ENCODE measurements at regions not wholly inside any gene's neighbourhood (a gene's known extent, or its start where the extent isn't known, plus 50 kb on each side); places are given as distances from the start of the nearest gene placed in this dataset.

- H3K9me3 ChIP-seq (ENCODE audit: control insufficient read depth in 4 of 4, insufficient read depth in 3 of 4, low read length in 3 of 4): peaks cover 0 to 4% (median 0%) of the 10 kb centered on the region in 4 donors
- DNase-seq (no peak), ATAC-seq (ENCODE audit: insufficient read depth, low FRiP score) (no peak)
- H3K9ac ChIP-seq (ENCODE audit: insufficient read depth in 1 of 2, low read length in 2 of 2): no peak overlapping the region
- no peak overlapping the region for H3K4me3 ChIP-seq
- no peaks in the 10 kb centered on the region for H3K27me3 ChIP-seq (ENCODE audit: control insufficient read depth in 3 of 3, insufficient read depth in 3 of 3, low read length in 2 of 3)
- WGBS, 2 donors: 62 to 82% methylated on average over 2 of the region's 2 CpGs
- H3K36me3 ChIP-seq (ENCODE audit: control insufficient read depth in 4 of 4, insufficient read depth in 4 of 4, low read length in 4 of 4): no peaks in the 10 kb centered on the region
- TF ChIP-seq, protein P1, sequence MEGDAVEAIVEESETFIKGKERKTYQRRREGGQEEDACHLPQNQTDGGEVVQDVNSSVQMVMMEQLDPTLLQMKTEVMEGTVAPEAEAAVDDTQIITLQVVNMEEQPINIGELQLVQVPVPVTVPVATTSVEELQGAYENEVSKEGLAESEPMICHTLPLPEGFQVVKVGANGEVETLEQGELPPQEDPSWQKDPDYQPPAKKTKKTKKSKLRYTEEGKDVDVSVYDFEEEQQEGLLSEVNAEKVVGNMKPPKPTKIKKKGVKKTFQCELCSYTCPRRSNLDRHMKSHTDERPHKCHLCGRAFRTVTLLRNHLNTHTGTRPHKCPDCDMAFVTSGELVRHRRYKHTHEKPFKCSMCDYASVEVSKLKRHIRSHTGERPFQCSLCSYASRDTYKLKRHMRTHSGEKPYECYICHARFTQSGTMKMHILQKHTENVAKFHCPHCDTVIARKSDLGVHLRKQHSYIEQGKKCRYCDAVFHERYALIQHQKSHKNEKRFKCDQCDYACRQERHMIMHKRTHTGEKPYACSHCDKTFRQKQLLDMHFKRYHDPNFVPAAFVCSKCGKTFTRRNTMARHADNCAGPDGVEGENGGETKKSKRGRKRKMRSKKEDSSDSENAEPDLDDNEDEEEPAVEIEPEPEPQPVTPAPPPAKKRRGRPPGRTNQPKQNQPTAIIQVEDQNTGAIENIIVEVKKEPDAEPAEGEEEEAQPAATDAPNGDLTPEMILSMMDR (IDR thresholded peaks at IDR 0.05; ENCODE audit: control extremely low read depth, extremely low read depth): no peak
- H3K4me1 ChIP-seq (ENCODE audit: control insufficient read depth in 5 of 5, insufficient read depth in 5 of 5, low read length in 5 of 5): no peaks in the 10 kb centered on the region
- no peak overlapping the region for H3K27ac ChIP-seq (ENCODE audit: low read depth in 1 of 2, low read length in 1 of 2)
These were observed 375.8 kb downstream of the TAF11L14 start for GRCh38 chr5:18010053-18010452.

DNA sequence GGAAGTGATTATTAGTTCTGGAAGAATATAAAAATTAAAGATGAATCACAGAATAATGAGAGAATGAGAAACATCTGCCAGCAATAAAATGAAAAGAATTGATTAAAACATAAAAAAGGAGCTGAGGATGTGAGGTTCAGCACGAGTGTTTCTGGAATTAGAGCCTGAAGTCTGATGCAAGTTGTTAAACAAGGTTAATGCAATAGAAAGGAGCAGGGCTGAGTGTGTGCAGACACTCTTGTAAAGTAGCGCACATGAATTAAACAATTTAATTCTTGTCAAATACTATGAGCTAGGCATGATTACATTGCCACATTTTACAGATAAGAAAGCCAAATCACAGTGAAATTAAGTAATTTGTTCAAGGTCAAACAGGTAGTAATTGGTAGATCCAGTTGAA is 384.2 kb downstream of the TAF11L14 start:
- Histone ChIP-seq H3K27me3 (ENCODE audit: control insufficient read depth in 3 of 3, insufficient read depth in 3 of 3, low read length in 2 of 3) (peaks cover 0 to 15% (median 0%) of the 10 kb centered on the region in 3 donors), H3K9ac (ENCODE audit: insufficient read depth in 1 of 2, low read length in 2 of 2) (no peak overlapping the region), H3K9me3 (ENCODE audit: control insufficient read depth in 4 of 4, insufficient read depth in 3 of 4, low read length in 3 of 4) (no peaks in the 10 kb centered on the region), H3K4me3 (no peak overlapping the region), H3K4me1 (ENCODE audit: control insufficient read depth in 5 of 5, insufficient read depth in 5 of 5, low read length in 5 of 5) (no peaks in the 10 kb centered on the region), H3K36me3 (ENCODE audit: control insufficient read depth in 4 of 4, insufficient read depth in 4 of 4, low read length in 4 of 4) (no peaks in the 10 kb centered on the region), H3K27ac (ENCODE audit: low read depth in 1 of 2, low read length in 1 of 2) (no peak overlapping the region)
- no peak for ATAC-seq (ENCODE audit: insufficient read depth, low FRiP score)
- TF ChIP-seq, protein P1 (IDR thresholded peaks at IDR 0.05; ENCODE audit: control extremely low read depth, extremely low read depth): no peak
- WGBS, 2 donors: 48 to 75% methylated on average over 2 of the region's 2 CpGs
- DNase-seq: peak in 1 of 3 donors; percentile 13

DNA sequence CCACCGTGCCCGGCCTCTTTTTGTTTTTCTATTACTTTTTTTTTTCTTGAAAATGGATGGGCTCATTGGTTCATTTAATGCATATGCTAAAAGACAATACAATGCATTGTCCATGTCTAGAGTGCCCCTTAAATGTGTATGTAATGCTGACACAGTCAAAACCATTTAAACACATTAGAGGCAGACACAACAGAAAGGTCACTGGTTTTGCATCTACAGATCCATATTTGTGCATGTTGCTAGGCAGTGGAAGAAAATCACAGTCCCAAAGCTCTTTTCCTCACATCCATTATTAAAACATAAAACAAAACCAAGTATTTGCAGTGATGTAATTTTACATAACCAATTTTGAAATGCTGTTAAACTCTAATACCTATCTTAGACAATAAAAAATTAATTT is 389.0 kb downstream of the TAF11L14 start:
- WGBS, 2 donors: 84 to 97% methylated on average over 2 of the region's 2 CpGs
- H3K36me3 ChIP-seq (ENCODE audit: control insufficient read depth in 4 of 4, insufficient read depth in 4 of 4, low read length in 4 of 4): no peaks in the 10 kb centered on the region
- H3K9ac ChIP-seq (ENCODE audit: insufficient read depth in 1 of 2, low read length in 2 of 2): no peak overlapping the region
- no peaks in the 10 kb centered on the region for H3K9me3 ChIP-seq (ENCODE audit: control insufficient read depth in 4 of 4, insufficient read depth in 3 of 4, low read length in 3 of 4)
- TF ChIP-seq, protein P1 (IDR thresholded peaks at IDR 0.05; ENCODE audit: control extremely low read depth, extremely low read depth): no peak
- no peak overlapping the region for H3K4me3 ChIP-seq
- no peak overlapping the region for H3K27ac ChIP-seq (ENCODE audit: low read depth in 1 of 2, low read length in 1 of 2)
- no peak for ATAC-seq (ENCODE audit: insufficient read depth, low FRiP score)
- no peak for DNase-seq
- peaks cover 0 to 15% (median 0%) of the 10 kb centered on the region in 3 donors for H3K27me3 ChIP-seq (ENCODE audit: control insufficient read depth in 3 of 3, insufficient read depth in 3 of 3, low read length in 2 of 3)
- no peaks in the 10 kb centered on the region for H3K4me1 ChIP-seq (ENCODE audit: control insufficient read depth in 5 of 5, insufficient read depth in 5 of 5, low read length in 5 of 5)

GRCh38 chr5:18023986-18024385 is 389.7 kb downstream of the TAF11L14 start:
- 28 to 63% methylated on average over 2 of the region's 2 CpGs for WGBS, 2 donors
- no peak overlapping the region for H3K27ac ChIP-seq (ENCODE audit: low read depth in 1 of 2, low read length in 1 of 2)
- ATAC-seq (ENCODE audit: insufficient read depth, low FRiP score) (no peak), DNase-seq (no peak)
- H3K4me3 ChIP-seq: no peak overlapping the region
- no peak overlapping the region for H3K9ac ChIP-seq (ENCODE audit: insufficient read depth in 1 of 2, low read length in 2 of 2)
- H3K36me3 ChIP-seq (ENCODE audit: control insufficient read depth in 4 of 4, insufficient read depth in 4 of 4, low read length in 4 of 4): no peaks in the 10 kb centered on the region
- TF ChIP-seq, protein P1 (IDR thresholded peaks at IDR 0.05; ENCODE audit: control extremely low read depth, extremely low read depth): no peak
- H3K27me3 ChIP-seq (ENCODE audit: control insufficient read depth in 3 of 3, insufficient read depth in 3 of 3, low read length in 2 of 3): peaks cover 0 to 15% (median 0%) of the 10 kb centered on the region in 3 donors
- no peaks in the 10 kb centered on the region for H3K4me1 ChIP-seq (ENCODE audit: control insufficient read depth in 5 of 5, insufficient read depth in 5 of 5, low read length in 5 of 5)
- H3K9me3 ChIP-seq (ENCODE audit: control insufficient read depth in 4 of 4, insufficient read depth in 3 of 4, low read length in 3 of 4): no peaks in the 10 kb centered on the region
